Bronchial epithelial cell (primary cell): ENCODE measurements at regions not wholly inside any gene's neighbourhood (a gene's known extent, or its start where the extent isn't known, plus 50 kb on each side); places are given as distances from the start of the nearest gene placed in this dataset.

Source experiments
- DNase-seq: peaks from one replicate; pipeline ENCODE4 v3.0.0-alpha.2; 2010; ENCODE audit warnings: low read depth
- FAIRE-seq: peaks from 2 replicates; lab custom pipeline; 2011; peaks lifted over from hg19 to GRCh38; lab: Jason Lieb, UNC
- H3K27me3 ChIP-seq: 2 replicates; pipeline ENCODE4 v1.5.1; 2011; ENCODE audit warnings: low read length; ENCODE audit not compliant: control insufficient read depth, insufficient read depth
- H3K36me3 ChIP-seq: 2 replicates; pipeline ENCODE4 v1.5.1; 2011; ENCODE audit warnings: low read length; ENCODE audit not compliant: control insufficient read depth, insufficient read depth
- H3K4me3 ChIP-seq: 2 replicates; pipeline ENCODE4 v1.5.1; 2011; ENCODE audit warnings: mild to moderate bottlenecking, low read depth, low read length, control low read depth
- CTCF ChIP-seq: IDR thresholded peaks from 2 replicates; pipeline ENCODE4 v1.5.1; 2011; ENCODE audit warnings: mild to moderate bottlenecking, moderate library complexity, low read length, control low read depth, inconsistent platforms; ENCODE audit not compliant: insufficient read depth, severe bottlenecking

- Histone ChIP-seq H3K36me3 (no peaks in the 10 kb centered on the region), H3K27me3 (no peaks in the 10 kb centered on the region), H3K4me3 (no peak overlapping the region)
- DNase-seq (peak; percentile 66), FAIRE-seq (no peak)
- peak; percentile 76 for TF ChIP-seq CTCF
Observed at GRCh38 chr14:53539489-53540126, 386.5 kb upstream of the DDHD1 start.

GRCh38 chr14:53538316-53538881 lies 385.3 kb upstream of the DDHD1 start:
- H3K27me3 ChIP-seq = no peaks in the 10 kb centered on the region
- no peak overlapping the region for H3K4me3 ChIP-seq
- no peak for DNase-seq
- no peak for FAIRE-seq
- no peaks in the 10 kb centered on the region for H3K36me3 ChIP-seq
- no peak for TF ChIP-seq CTCF

GRCh38 chr14:53537422-53538315 lies 384.5 kb upstream of the DDHD1 start:
- DNase-seq (no peak), FAIRE-seq (no peak)
- no peaks in the 10 kb centered on the region for H3K36me3 ChIP-seq
- H3K4me3 ChIP-seq = no peak overlapping the region
- H3K27me3 ChIP-seq = no peaks in the 10 kb centered on the region
- TF ChIP-seq CTCF = no peak

- H3K36me3 ChIP-seq = no peaks in the 10 kb centered on the region
- TF ChIP-seq CTCF = no peak
- H3K27me3 ChIP-seq = no peaks in the 10 kb centered on the region
- FAIRE-seq (no peak), DNase-seq (no peak)
- no peak overlapping the region for H3K4me3 ChIP-seq
Observed at GRCh38 chr14:53536446-53536845, 383.3 kb upstream of the DDHD1 start.

DNA sequence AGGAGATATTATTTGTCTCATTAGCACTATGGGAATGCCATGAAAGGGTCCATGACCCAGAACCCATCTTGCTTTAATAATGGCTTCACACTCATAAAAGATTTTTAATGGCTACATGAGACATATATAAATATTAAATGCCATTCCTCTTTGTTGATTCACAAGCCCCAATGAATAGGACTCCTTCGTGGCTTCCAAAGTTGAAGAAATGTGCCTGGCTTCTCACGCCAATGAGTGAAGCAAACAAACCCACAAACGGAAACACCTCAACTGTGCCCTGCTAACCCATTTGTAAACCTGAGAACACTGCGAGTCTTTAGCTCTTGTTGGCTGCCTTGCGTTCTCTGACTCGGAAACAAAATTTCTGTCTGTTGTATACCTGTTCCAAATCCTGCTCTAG lies 381.7 kb upstream of the DDHD1 start:
- FAIRE-seq = no peak
- no peak overlapping the region for H3K4me3 ChIP-seq
- no peak for TF ChIP-seq CTCF
- no peak for DNase-seq
- H3K36me3 ChIP-seq = no peaks in the 10 kb centered on the region
- no peaks in the 10 kb centered on the region for H3K27me3 ChIP-seq
